ENCODE measurements at regions not wholly inside any gene's neighbourhood (a gene's known extent, or its start where the extent isn't known, plus 50 kb on each side); places are given as distances from the start of the nearest gene placed in this dataset.

GRCh38 chr20:11401988-11402387, 515.7 kb upstream of the BTBD3 start:
- in situ Hi-C loops (cut with MboI; ENCODE audit: low pct_unique_long_range_greater_than_20kb, low sequenced_read_pairs) = no loop called here
- DNase-seq = no peak

- no peak for DNase-seq
- in situ Hi-C loops (cut with MboI; ENCODE audit: low pct_unique_long_range_greater_than_20kb, low sequenced_read_pairs) = no loop called here
These were observed 514.0 kb upstream of the BTBD3 start for GRCh38 chr20:11403711-11404110.

- no peak for DNase-seq
These were observed 510.8 kb upstream of the BTBD3 start for GRCh38 chr20:11406877-11407276.

GRCh38 chr20:11409561-11409960, 508.1 kb upstream of the BTBD3 start:
- in situ Hi-C loops (cut with MboI; ENCODE audit: low pct_unique_long_range_greater_than_20kb, low sequenced_read_pairs) = no loop called here
- DNase-seq = no peak

More at GRCh38 chr20:11406877-11407276, 510.8 kb upstream of the BTBD3 start:
- in situ Hi-C loops (cut with MboI; ENCODE audit: low pct_unique_long_range_greater_than_20kb, low sequenced_read_pairs) = no loop called here

GRCh38 chr20:11411765-11412164, 505.9 kb upstream of the BTBD3 start:
- no peak for DNase-seq
- in situ Hi-C loops (cut with MboI; ENCODE audit: low pct_unique_long_range_greater_than_20kb, low sequenced_read_pairs) = no loop called here

GRCh38 chr20:11426948-11427347, 490.7 kb upstream of the BTBD3 start:
- no peak for DNase-seq
- in situ Hi-C loops (cut with MboI; ENCODE audit: low pct_unique_long_range_greater_than_20kb, low sequenced_read_pairs) = no loop called here

- no peak for DNase-seq
- in situ Hi-C loops (cut with MboI; ENCODE audit: low pct_unique_long_range_greater_than_20kb, low sequenced_read_pairs) = no loop called here
These were observed 488.5 kb upstream of the BTBD3 start for GRCh38 chr20:11429168-11429567.

- no peak for DNase-seq
- in situ Hi-C loops (cut with MboI; ENCODE audit: low pct_unique_long_range_greater_than_20kb, low sequenced_read_pairs) = no loop called here
These were observed 487.7 kb upstream of the BTBD3 start for GRCh38 chr20:11429889-11430519.

- in situ Hi-C loops (cut with MboI; ENCODE audit: low pct_unique_long_range_greater_than_20kb, low sequenced_read_pairs) = no loop called here
These were observed 487.0 kb upstream of the BTBD3 start for GRCh38 chr20:11430652-11431051.

GRCh38 chr20:11431621-11432020, 486.1 kb upstream of the BTBD3 start:
- no peak for DNase-seq
- in situ Hi-C loops (cut with MboI; ENCODE audit: low pct_unique_long_range_greater_than_20kb, low sequenced_read_pairs) = no loop called here

More at GRCh38 chr20:11430652-11431051, 487.0 kb upstream of the BTBD3 start:
- no peak for DNase-seq

GRCh38 chr20:11432407-11432806, 485.3 kb upstream of the BTBD3 start:
- in situ Hi-C loops (cut with MboI; ENCODE audit: low pct_unique_long_range_greater_than_20kb, low sequenced_read_pairs) = no loop called here
- DNase-seq = no peak

- in situ Hi-C loops (cut with MboI; ENCODE audit: low pct_unique_long_range_greater_than_20kb, low sequenced_read_pairs) = no loop called here
- peak; percentile 30 for DNase-seq
These were observed 481.4 kb upstream of the BTBD3 start for GRCh38 chr20:11436113-11436905.

- in situ Hi-C loops (cut with MboI; ENCODE audit: low pct_unique_long_range_greater_than_20kb, low sequenced_read_pairs) = no loop called here
- no peak for DNase-seq
These were observed 480.6 kb upstream of the BTBD3 start for GRCh38 chr20:11437090-11437489.

- in situ Hi-C loops (cut with MboI; ENCODE audit: low pct_unique_long_range_greater_than_20kb, low sequenced_read_pairs) = no loop called here
- no peak for DNase-seq
These were observed 479.9 kb upstream of the BTBD3 start for GRCh38 chr20:11437611-11438380.

GRCh38 chr20:11438412-11438811, 479.3 kb upstream of the BTBD3 start:
- DNase-seq = no peak
- in situ Hi-C loops (cut with MboI; ENCODE audit: low pct_unique_long_range_greater_than_20kb, low sequenced_read_pairs) = no loop called here

- in situ Hi-C loops (cut with MboI; ENCODE audit: low pct_unique_long_range_greater_than_20kb, low sequenced_read_pairs) = no loop called here
- DNase-seq = no peak
These were observed 474.1 kb upstream of the BTBD3 start for GRCh38 chr20:11443382-11444119.

- in situ Hi-C loops (cut with MboI; ENCODE audit: low pct_unique_long_range_greater_than_20kb, low sequenced_read_pairs) = no loop called here
- no peak for DNase-seq
These were observed 472.5 kb upstream of the BTBD3 start for GRCh38 chr20:11445161-11445560.

- in situ Hi-C loops (cut with MboI; ENCODE audit: low pct_unique_long_range_greater_than_20kb, low sequenced_read_pairs) = no loop called here
- no peak for DNase-seq
These were observed 471.8 kb upstream of the BTBD3 start for GRCh38 chr20:11445891-11446290.

- no peak for DNase-seq
- in situ Hi-C loops (cut with MboI; ENCODE audit: low pct_unique_long_range_greater_than_20kb, low sequenced_read_pairs) = no loop called here
These were observed 470.2 kb upstream of the BTBD3 start for GRCh38 chr20:11447371-11448100.

Data from KBM-7 (cell line).